ENCODE measurements at regions not wholly inside any gene's neighbourhood (a gene's known extent, or its start where the extent isn't known, plus 50 kb on each side); places are given as distances from the start of the nearest gene placed in this dataset.

DNA sequence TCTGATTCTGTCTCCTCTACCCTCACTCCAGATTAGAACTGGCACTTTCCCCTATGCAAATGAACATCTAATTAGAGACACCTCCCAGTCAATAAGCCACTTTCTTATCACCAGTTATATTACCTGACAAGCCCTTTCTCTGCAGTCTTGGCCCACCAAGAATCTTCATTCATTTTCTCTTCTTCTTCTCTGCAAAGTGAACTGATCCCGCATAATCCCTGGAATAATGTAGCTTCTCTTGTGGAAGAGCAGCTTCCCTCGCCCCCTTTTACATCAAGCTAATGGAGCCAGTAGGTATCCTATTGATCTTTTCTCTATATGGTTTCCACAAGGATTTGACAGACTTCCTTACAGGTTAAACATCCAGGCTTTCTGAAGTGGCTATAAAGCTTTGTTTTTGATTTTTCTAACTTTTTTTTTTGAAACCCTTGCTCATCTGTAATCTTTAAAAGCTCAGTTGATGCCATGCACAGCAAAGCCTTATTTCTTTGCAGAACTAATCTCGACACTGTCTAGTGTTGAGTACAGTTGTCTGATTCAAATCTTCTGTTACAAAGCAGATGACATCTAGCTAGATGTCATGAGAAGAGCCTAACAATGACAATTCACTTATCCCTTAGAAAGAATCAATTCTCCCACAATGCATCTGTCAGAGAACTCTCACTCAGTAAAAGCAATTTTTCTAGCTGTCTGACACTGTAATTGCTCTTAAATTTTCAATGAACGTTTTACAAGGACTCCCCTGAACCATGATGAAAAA lies 281.4 kb downstream of the ISL1 start (continued):
- TF ChIP-seq PBX3 (IDR thresholded peaks at IDR 0.05) (no peak), CHD2 (IDR thresholded peaks at IDR 0.05; ENCODE audit: low read length, partially characterized antibody) (no peak)

DNA sequence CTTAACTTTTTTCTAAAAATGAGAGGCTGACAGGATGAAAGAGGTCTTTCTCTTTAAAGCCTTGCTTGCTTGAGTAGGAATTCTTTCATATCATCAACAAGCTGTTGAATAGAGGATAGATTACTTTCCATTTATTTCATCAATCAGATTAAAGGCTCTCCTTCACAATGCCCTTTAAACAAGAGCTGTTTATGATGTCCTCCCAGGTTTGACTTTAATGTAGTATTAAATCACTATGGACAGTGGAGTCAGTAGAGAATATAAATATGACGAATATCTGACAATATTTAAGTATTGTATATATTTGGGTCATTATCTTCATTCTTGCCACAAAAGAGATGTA lies 282.0 kb downstream of the ISL1 start:
- Histone ChIP-seq H3K9me3 (no peaks in the 10 kb centered on the region), H3K4me3 (ENCODE audit: low read depth in 2 of 2, low read length in 1 of 2) (no peak overlapping the region), H4K20me1 (ENCODE audit: insufficient read depth) (no peaks in the 10 kb centered on the region), H3K36me3 (replicated peaks in 1 of 2; ENCODE audit: control insufficient read depth in 1 of 2, insufficient read depth in 2 of 2, low read length in 1 of 2) (no peaks in the 10 kb centered on the region), H3K79me2 (ENCODE audit: insufficient read depth) (no peaks in the 10 kb centered on the region), H3K4me1 (ENCODE audit: control insufficient read depth in 1 of 2, insufficient read depth in 2 of 2, low read depth in 1 of 2, low read length in 1 of 2) (peaks cover 6 to 13% of the 10 kb centered on the region in 2 experiments; a peak in 2 of 4 replicates), H2AFZ (ENCODE audit: low read depth) (peak overlapping the region; percentile 38), H3K9me2 (no peaks in the 10 kb centered on the region), H3K27ac (ENCODE audit: low read depth in 2 of 2, low read length in 1 of 2) (peak overlapping the region in 1 of 2 experiments; percentile 98; a peak in 2 of 4 replicates), H3K27me3 (ENCODE audit: insufficient read depth) (no peaks in the 10 kb centered on the region), H3K9ac (no peak overlapping the region), H3F3A (replicated peaks; ENCODE audit: insufficient read depth) (no peaks in the 10 kb centered on the region), H3K4me2 (no peak overlapping the region)
- ChIA-PET POLR2A (interaction anchor here (1.0 to 2.2 kb wide), 7 partner anchors 177 to 333 kb away, joined by 3 to 9 read pairs (median 6); partner anchors contain the start of gene ISL1), CTCF (interaction anchor here (1.0 to 1.6 kb wide), 3 partner anchors 13 to 342 kb away, joined by 3 to 4 read pairs (median 3); no protein-coding TSS in a partner anchor)
- no peak for DNase-seq
- 74% methylated on average over 1 of the region's 1 CpG for WGBS (ENCODE audit: low lambda C conversion rate)
- no peak for TF ChIP-seq GATA2 (CRISPR knock-in tag; IDR thresholded peaks at IDR 0.05)
- 0 out of 4 replicates have a peak, but pooled peaks of 1 of the 2 experiments have one; percentile 1 for TF ChIP-seq EP300 (IDR thresholded peaks at IDR 0.05; ENCODE audit: borderline replicate concordance in 1 of 2, low read depth in 1 of 2, low read length in 1 of 2)

DNA sequence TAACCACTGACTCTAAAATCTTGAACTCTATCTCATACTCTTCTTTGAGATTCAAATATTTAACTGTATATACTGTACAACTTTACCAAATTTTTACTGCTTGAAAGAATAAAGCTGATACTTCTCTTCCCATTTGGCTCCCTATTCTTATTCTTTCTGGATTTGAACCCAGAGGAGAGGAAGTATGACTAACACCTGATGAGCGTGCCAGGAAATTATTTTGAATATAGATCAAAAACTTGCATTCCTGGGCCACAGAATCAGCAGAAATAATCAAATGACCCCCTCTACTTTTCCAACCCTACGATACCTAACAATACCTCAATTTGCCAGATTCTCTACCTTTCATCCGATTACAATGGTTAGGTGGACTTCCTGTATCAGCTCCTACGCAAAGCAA lies 285.8 kb downstream of the ISL1 start:
- no peaks in the 10 kb centered on the region for H3K27me3 ChIP-seq (ENCODE audit: insufficient read depth)
- H3F3A ChIP-seq (replicated peaks; ENCODE audit: insufficient read depth): no peaks in the 10 kb centered on the region
- no peak overlapping the region for H3K9ac ChIP-seq
- peak; percentile 33 for TF ChIP-seq JUND (IDR thresholded peaks at IDR 0.05)
- peak; percentile 62 for TF ChIP-seq NFIC (IDR thresholded peaks at IDR 0.05; ENCODE audit: borderline replicate concordance)
- no peak for TF ChIP-seq MXI1 (IDR thresholded peaks at IDR 0.05; ENCODE audit: low read depth, low read length)
- TF ChIP-seq, protein P1, sequence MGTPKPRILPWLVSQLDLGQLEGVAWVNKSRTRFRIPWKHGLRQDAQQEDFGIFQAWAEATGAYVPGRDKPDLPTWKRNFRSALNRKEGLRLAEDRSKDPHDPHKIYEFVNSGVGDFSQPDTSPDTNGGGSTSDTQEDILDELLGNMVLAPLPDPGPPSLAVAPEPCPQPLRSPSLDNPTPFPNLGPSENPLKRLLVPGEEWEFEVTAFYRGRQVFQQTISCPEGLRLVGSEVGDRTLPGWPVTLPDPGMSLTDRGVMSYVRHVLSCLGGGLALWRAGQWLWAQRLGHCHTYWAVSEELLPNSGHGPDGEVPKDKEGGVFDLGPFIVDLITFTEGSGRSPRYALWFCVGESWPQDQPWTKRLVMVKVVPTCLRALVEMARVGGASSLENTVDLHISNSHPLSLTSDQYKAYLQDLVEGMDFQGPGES (IDR thresholded peaks at IDR 0.05; ENCODE audit: low read depth, low read length): no peak
- no peak for TF ChIP-seq CTCF (IDR thresholded peaks at IDR 0.05)
- H3K4me1 ChIP-seq (ENCODE audit: control insufficient read depth in 1 of 2, insufficient read depth in 2 of 2, low read depth in 1 of 2, low read length in 1 of 2): peaks cover 6 to 11% of the 10 kb centered on the region in 2 experiments; a peak in 2 of 4 replicates
- H4K20me1 ChIP-seq (ENCODE audit: insufficient read depth): no peaks in the 10 kb centered on the region
- no peaks in the 10 kb centered on the region for H3K9me2 ChIP-seq
- H3K36me3 ChIP-seq (replicated peaks in 1 of 2; ENCODE audit: control insufficient read depth in 1 of 2, insufficient read depth in 2 of 2, low read length in 1 of 2): no peaks in the 10 kb centered on the region
- no peak overlapping the region for H3K4me3 ChIP-seq (ENCODE audit: low read depth in 2 of 2, low read length in 1 of 2)
- no peaks in the 10 kb centered on the region for H3K79me2 ChIP-seq (ENCODE audit: insufficient read depth)
- 43% methylated on average over 4 of the region's 4 CpGs for WGBS (ENCODE audit: low lambda C conversion rate)
- H2AFZ ChIP-seq (ENCODE audit: low read depth): no peak overlapping the region
- CTCF ChIA-PET: no interaction called here
- POLR2A ChIA-PET: no interaction called here
- DNase-seq: no peak
- H3K9me3 ChIP-seq: no peaks in the 10 kb centered on the region
- H3K4me2 ChIP-seq: no peak overlapping the region
- no peak overlapping the region for H3K27ac ChIP-seq (ENCODE audit: low read depth in 2 of 2, low read length in 1 of 2)

Data from SK-N-SH (cell line).